GM13976 (cell line): ENCODE measurements at regions not wholly inside any gene's neighbourhood (a gene's known extent, or its start where the extent isn't known, plus 50 kb on each side); places are given as distances from the start of the nearest gene placed in this dataset.

Experiments used
- DNase-seq: peaks from one replicate; pipeline ENCODE4 v3.0.0; 2012; ENCODE audit warnings: low spot score
- CTCF ChIP-seq: IDR thresholded peaks from 2 replicates; pipeline ENCODE4 v1.5.1; 2012; ENCODE audit warnings: borderline replicate concordance, mild to moderate bottlenecking; ENCODE audit not compliant: insufficient read depth; ENCODE audit errors: extremely low read depth, missing control alignments, control extremely low read depth
- in situ Hi-C: fragments of 300-500 bp; cut with MboI; formaldehyde crosslinking; loops from one replicate; pipeline ENCODE4 v1.12.0; 2022; ENCODE audit warnings: low sequenced_read_pairs, mixed read lengths, inconsistent platforms; ENCODE audit not compliant: unreplicated experiment

GRCh38 chr3:24943961-24944360 lies 449.3 kb upstream of the THRB start:
- DNase-seq: no peak
- no peak for TF ChIP-seq CTCF
- in situ Hi-C loops: no loop called here

GRCh38 chr3:24944805-24945520 lies 450.3 kb upstream of the THRB start:
- no peak for DNase-seq
- in situ Hi-C loops: no loop called here
- no peak for TF ChIP-seq CTCF

- in situ Hi-C loops: no loop called here
- TF ChIP-seq CTCF: no peak
- DNase-seq: no peak
Observed at GRCh38 chr3:24945563-24945962, 450.9 kb upstream of the THRB start.

- in situ Hi-C loops: no loop called here
- DNase-seq: no peak
- no peak for TF ChIP-seq CTCF
Observed at GRCh38 chr3:24947103-24947502, 452.5 kb upstream of the THRB start.

- no peak for TF ChIP-seq CTCF
- no peak for DNase-seq
- in situ Hi-C loops: loop anchor here (25.0 kb wide), 1 partner anchor 636 kb away; no protein-coding TSS in a partner anchor
Observed at GRCh38 chr3:24951180-24951579, 456.5 kb upstream of the THRB start.

- in situ Hi-C loops: loop anchor here (25.0 kb wide), 1 partner anchor 635 kb away; no protein-coding TSS in a partner anchor
Observed at GRCh38 chr3:24952388-24952787, 457.7 kb upstream of the THRB start.

More at GRCh38 chr3:24952388-24952787, 457.7 kb upstream of the THRB start:
- no peak for TF ChIP-seq CTCF
- no peak for DNase-seq
